ENCODE measurements at regions not wholly inside any gene's neighbourhood (a gene's known extent, or its start where the extent isn't known, plus 50 kb on each side); places are given as distances from the start of the nearest gene placed in this dataset.

DNA sequence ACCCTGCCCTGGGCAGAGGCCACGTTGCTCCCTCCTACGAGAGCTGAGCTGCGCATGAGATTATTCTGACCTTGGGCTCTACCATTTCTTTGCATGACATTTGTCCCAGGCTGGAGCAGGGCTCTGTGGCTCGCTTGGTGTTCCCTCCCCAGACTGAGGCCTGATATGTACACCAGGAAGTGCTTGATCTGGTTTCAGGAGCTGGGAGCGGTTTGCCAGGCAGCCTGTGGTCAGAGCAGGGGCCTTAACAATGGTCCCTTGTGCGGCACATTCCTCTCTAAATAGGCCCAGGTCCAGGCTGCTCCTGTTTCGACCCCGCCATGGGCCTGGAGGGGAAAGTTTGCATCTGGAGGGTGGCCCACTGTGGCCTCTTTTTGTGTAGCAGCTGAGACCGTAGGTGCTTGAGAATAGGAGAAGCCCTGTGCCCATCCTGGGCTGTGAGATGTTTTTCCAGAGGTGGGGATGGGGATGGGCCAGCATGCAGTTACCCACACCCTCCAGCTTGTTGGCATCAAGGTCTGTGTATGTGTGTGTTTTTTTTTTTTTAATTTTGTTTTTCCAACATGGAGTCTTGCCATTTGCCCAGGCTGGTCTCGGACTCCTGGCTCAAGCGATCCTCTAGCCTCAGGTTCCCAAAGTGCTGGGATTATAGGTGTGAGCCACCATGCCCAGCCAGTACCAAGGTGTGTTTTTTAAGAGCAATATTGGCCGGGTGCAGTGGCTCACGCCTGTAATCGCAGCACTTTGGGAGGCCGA is 253.9 kb downstream of the SEC14L1 start:
- DNase-seq (ENCODE audit: low read depth in 2 of 2), result no peak

DNA sequence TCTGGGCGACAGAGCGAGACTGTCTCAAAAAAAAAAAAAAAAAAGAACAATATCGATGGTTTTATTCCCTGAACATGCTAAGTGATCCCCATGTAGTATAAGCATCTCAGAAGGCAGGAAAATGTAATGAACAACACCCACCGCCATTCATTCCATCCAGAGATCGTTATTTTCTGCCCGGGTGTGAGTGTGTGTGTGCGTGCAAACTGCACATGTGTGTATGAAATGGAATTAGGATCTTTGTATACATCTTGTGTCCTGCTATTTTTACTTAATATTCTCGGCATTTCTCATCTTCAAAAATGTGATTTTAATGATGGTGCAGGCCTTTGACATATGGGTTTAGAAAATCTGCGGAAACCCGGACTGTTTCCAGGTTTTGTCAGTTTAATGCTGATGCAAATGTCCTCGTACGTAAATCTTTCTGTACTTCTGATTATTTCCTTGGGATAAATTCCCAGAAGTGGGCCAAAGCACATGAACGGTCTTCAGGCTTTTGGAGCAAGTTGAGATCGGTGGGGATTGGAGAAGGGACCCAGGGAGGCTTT is 254.8 kb downstream of the SEC14L1 start:
- DNase-seq (ENCODE audit: low read depth in 2 of 2), result peak; percentile 78 to 80

DNA sequence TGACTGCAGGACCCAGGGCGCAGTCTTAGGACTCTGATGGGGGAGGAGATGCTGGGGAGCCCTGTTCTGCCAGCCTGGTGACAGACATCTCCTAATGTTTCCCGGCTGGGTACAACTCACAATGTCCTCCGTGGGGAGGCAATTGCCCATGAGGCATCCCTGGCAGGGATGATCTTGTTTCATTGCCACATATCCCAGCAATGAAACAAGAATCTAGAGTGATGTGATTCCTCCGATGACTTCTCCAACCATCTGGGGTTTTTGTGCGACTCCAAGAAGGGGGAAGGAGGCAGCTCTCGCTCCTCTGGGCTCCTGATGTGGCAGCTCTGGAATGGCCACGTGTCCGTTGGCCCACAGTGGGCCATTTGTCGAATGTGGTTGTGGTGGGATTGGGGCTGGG is 255.8 kb downstream of the SEC14L1 start:
- peak in 1 of 2 experiments; percentile 65 for DNase-seq (ENCODE audit: low read depth in 2 of 2)

DNA sequence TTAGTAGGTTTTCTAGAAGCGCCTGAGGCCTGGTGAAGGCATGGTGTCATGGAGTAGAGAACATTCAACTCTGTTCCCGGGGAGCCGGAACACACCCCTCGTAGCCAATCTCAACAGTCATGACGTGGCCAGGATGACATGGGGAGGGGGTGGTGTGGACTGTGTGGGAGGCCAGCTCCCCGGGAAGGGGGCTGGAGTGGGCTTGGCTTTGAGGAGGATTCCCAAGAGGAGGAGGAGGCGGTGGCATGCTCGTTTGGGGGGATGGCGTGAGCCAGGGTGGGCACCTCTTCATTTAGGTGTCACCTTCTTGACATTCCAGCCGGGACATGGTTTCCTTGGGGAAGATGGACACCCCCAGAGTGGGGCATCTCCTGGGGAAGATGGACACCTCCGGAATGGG is 257.5 kb downstream of the SEC14L1 start:
- no peak for DNase-seq (ENCODE audit: low read depth in 2 of 2)

DNA sequence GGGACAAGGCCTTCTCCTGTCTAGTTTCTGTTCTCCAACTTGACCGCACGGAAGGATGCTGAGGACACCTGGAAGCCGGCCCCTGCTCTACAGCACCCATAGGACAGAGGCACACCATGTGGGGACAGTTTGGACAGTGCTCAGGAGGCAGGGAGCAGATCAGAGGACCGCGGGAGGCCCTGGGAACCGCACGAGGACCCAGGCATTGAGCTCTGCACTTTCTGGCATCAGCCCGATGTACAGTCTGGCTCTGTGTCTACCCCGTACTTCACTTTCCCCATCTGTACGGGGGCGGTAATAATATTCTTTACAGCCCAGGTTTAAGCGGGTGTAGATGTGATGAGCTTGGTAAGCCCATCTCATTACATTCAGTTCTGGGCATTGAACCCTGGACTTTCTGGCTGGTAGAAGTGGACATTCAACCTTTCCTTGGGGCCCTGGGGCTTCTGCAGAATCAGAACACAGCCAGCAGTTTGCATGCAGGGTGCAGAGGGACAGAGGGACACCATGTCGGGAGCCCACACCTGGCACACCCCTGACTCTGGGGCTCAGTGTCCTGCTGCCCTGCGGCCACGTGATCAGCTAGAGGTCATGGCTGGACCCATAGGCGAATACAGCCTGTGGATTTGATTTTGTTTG is 258.7 kb downstream of the SEC14L1 start:
- no peak for DNase-seq (ENCODE audit: low read depth in 2 of 2)

DNA sequence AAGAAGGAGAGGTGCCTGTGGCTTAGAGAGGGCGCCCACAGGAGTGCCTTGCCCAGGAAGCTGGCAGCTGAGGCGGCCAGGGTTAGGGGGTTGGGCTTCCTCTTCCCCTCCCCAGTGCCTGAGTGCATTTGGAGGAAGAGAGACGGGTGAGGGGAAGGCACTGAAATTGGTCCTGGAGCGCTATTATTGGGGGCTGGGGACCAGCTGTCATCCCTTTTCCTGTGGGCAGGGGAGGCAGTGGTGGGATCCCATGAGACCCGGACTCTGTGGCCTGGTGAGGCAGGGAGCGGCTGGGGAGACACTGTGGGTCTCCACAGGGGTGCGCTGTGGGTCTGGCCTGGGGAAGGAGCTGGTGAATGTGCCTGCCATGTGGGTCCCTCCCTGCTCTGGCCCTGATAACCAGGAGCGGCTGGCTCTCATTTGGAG is 259.7 kb downstream of the SEC14L1 start:
- no peak for DNase-seq (ENCODE audit: low read depth in 2 of 2)

DNA sequence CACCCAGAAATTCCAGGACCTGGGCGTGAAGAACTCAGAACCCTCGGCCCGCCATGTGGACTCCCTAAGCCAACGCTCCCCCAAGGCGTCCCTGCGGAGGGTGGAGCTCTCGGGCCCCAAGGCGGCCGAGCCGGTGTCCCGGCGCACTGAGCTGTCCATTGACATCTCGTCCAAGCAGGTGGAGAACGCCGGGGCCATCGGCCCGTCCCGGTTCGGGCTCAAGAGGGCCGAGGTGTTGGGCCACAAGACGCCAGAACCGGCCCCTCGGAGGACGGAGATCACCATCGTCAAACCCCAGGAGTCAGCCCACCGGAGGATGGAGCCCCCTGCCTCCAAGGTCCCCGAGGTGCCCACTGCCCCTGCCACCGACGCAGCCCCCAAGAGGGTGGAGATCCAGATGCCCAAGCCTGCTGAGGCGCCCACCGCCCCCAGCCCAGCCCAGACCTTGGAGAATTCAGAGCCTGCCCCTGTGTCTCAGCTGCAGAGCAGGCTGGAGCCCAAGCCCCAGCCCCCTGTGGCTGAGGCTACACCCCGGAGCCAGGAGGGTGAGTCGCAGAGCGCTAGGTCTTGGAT is 261.5 kb downstream of the SEC14L1 start:
- DNase-seq (ENCODE audit: low read depth in 2 of 2), result no peak

DNA sequence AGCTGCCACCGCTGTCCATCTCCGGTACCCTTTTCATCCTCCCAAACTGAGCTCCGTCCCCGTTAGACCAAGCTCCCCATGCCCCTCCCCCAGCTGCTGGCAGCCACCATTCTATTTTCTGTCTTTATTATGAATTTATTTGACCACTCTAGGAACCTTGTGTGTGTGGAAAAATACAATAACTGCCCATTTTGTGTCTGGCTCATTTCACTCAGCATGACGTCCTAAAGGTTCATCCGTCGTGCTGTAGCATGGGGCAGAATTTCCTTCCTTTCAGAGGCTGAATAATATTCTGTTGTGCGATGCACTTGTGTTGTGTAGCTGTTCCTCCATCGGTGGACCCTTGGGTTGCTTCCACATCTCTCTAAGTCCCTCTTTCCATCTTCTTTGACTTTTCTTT is 263.1 kb downstream of the SEC14L1 start:
- DNase-seq (ENCODE audit: low read depth in 2 of 2), result no peak

DNA sequence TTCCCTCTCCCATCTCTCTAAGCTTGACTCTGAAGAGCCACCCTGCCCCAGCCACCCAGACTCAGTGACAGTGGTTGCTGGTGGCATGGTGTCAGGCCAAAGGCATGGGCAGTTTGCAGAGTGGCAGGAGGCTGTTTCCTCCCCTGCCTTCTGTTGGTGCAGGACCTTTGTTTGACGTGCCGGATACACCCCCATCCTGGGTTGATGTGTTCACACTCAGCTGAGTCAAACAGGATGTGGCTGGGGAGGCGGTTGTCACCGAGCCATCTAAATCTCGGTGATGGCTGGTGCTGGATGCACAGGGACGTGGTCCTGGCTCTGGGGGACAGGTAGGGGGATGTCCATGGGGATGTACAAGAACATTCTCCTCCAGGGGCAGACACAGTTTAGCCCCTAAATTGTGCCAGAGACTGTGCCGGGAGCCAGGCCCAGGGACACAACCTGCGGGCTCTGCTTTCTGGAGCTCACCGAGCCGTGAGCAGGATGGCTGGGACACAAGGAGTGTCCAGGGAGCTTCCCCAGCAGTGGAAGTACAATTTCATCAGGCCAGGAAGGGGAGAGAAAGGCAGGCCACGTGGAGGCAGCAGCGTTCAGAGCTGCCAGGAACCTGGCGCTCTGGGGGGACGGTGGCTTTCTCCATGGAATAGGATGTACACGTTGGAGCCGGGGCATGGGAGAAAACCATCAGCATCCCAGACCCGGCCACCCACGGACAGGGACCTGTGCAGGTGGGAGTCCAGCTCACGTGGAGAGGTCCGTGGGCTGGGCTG is 264.2 kb downstream of the SEC14L1 start:
- DNase-seq (ENCODE audit: low read depth in 2 of 2), result peak in 1 of 2 experiments; percentile 30

DNA sequence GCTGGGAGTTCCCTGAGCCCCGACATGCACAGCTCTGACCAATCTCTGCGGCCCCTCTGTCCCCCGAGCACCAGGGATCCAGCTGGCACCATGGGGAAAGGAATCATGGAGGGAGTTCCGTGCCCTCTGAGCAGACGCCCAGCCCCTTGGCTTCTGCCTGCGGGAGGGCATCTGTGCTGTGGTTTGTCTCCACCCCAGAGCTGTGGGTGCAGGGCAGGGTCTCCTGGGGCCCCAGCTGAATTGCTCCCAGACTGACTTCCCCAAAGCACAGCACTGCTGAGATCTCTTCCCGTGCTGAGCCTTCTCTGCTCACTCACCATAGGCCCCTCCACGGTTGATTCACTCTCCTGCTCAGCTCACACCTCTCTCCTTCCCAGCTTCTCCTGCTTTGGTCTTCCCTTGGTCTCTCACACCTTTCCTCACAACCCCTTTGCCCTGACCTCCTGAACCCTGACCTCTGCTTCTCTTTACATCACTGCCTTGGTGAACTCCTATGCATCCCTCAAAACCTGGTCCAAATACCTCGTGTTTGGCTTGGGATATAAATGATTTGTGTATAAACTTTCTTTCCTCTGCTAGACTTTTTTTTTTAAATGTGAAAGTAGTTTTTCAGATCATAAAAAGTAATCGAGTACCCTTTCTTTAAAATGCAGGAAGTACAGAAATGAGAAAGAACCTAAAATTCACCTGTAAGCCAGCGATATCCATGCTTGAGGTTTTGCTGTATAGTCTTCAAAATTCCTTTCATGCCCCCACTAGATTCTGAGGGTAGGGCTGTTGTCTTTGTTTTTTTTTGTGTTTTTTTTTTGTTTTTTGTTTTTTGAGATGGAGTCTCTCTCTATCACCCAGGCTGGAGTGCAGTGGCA is 265.3 kb downstream of the SEC14L1 start:
- no peak for DNase-seq (ENCODE audit: low read depth in 2 of 2)

DNA sequence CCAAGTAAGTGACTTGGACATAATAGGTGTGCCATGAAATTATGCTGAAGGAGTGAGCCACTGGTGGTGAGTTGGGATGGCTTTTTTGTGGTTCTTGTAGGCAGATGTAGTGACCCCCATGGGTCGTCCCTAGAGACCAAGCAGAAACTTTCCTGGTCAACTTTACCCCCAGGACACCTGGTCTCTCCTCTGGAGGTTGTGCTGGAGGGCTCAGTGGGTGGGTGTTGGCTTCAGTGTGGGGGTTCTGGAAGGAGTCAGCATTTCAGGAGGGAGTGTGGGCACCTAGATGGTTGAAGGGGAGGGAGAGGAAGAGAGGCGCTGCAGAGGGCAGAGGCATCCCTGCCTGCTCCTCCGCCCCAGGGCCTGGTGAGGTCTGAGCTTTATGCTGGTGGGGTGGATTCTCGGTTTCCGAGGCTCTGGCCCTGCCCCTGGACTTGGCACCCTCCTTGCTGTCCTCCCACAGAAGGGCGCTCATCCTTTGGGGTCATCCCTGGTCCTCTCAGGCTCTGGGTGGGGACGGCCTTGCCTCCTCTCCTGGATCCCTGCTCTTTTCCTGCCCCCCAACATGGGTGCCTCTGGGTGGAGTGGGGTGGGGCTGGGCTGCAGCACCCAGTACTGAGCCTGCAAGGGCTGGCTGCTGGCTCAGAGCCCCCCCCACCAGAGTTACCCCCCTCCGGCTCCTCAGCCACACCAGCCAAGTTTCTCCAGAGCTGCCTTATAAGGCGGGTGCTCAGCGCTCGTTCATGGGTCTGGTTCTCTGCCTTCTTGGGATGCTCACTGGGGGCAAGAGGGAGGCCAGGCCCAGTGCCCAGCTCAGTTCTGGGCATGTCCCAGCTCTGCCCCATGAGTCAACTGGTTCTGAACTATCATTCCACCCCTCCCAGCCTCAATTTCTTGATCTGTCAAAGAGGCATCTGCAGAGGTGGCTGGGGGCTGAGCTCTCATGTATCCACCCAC is 266.8 kb downstream of the SEC14L1 start:
- DNase-seq (ENCODE audit: low read depth in 2 of 2), result no peak

DNA sequence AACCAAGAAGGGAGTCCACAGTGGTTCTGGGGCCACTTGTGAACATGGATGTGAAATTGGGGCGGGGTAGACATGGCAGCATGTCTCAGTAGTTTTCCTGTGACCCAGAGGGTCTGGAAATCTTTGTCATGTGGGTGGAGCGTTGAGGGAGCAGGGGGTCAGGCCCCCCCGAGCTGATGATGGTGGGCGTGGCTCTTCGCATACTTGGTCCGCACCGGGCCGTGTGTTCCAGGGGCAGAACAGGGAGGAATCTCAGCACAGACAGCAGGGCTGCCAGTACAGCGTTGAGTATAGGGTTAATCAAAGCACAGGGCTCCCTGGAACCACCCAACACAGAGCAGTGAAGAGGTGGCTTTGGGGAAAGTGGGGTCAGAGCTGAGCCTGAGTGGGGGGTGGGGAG is 267.5 kb downstream of the SEC14L1 start:
- no peak for DNase-seq (ENCODE audit: low read depth in 2 of 2)

DNA sequence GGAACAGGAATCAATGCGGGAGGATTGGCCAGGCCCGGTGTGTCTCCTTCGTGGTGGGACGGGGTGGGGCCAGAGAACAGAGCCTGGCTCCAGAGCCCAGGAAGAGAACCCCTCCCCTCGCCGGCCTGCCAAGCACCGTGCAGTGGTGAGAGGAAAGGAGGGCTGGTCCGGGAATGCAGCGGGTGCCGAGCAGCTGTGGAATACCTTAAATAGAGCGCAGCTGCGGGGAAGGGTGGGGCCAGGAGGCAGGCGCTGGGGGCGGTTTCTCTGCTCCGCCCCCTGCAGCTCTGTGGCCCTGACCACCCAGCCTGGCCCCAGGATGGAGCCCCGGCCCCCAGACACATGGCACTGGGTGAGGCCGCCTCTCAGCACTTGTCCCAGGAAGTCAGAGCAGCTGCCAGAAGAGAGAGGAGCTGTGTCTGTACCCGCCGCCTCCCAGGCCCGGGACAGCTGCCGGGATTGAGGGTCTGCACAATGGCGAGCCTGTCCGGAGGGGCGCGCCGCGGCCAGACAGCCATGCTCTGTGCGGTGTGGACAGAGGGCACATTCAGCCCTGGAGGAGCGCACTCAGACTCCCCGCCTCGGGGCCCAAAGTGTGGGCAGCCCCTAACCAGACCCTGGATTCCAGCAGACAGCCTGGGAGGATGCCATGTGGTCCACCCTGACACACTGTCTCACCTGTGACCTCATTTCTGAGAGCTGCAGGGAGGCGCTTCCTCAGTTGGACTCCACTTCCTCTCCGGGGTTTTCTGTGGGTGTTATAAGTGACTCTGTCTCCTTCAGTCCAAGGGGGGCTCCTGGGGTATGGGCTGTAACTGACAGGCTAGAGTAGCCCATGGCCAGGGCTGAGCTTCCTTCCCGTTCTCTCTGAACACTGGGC is 268.8 kb downstream of the SEC14L1 start:
- peak in 1 of 2 experiments; percentile 63 for DNase-seq (ENCODE audit: low read depth in 2 of 2)

DNA sequence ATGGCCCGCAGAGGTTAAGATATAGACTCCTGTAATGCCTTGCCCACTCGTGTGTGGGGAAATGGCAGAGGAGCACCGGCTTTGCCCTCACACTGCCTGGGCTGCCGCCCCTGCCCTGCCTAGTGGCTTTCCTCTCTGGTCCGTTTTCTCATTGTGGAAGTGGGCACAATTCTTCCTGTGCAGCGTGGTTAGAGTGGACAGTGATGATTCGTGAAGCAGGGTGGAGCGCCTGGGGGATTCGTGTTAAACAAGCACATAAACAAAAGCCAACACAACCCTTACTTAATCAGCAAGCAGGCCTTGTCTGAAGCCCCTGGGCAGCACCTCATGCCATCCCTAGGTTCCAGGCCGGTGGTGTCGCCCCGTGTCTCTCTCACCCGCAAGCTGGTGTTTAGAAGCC is 269.7 kb downstream of the SEC14L1 start:
- no peak for DNase-seq (ENCODE audit: low read depth in 2 of 2)

DNA sequence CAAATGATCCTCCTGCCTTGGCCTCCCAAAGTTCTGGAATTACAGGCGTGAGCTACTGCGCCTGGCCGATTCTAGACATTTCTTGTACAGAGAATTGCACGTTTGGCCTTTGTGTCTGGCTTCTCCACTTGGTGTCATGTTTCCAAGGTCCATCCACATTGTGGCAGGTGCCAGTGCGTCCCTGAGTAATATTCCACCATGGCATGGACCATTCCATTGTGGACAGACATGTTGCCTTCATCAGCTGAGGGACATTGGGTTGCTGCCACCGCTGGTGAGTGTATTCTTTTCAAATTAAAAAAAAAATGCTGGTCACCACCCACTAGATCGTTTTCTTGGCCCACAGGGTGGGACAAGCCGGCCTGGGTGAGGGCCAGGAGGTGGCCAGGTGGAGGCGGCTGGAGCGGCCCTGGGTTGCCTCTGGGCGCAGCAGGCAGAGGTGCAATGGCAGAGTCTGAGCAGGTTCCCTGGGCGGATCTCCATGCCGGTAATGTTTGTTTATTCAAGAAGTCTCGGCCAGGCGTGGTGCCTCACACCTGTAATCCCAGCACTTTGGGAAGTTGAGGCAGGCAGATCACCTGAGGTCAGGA is 274.1 kb downstream of the SEC14L1 start:
- no peak for DNase-seq (ENCODE audit: low read depth in 2 of 2)

DNA sequence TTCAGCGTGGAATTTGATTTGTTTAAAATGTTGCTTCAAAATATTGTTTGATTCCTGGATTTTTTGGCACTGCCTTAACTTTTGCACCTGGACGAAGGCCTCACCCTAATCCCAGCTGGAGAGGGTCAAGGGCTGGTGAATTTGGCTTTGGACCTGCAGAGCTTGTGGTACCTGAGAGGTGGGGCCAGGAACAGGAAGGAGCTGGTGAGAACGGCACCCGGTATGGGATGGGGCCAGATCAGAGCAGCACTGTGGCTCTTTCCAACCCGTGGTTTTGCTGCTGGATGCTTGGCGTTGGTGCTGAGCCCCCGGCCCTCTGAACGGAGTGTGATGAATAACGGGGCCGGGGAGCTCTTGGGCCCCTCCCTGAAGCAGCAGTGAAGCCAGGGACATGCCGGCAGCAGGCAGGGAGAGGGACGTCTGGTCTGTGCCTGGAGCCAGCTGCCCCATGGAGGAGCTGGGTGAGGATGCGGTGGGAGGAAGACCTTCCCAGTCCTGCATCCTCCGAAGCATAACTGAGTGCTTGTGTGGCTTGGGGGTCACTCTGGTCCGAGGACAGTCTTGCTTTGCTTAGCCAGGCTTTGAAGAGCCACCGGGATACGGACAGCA is 275.4 kb downstream of the SEC14L1 start:
- DNase-seq (ENCODE audit: low read depth in 2 of 2), result no peak

DNA sequence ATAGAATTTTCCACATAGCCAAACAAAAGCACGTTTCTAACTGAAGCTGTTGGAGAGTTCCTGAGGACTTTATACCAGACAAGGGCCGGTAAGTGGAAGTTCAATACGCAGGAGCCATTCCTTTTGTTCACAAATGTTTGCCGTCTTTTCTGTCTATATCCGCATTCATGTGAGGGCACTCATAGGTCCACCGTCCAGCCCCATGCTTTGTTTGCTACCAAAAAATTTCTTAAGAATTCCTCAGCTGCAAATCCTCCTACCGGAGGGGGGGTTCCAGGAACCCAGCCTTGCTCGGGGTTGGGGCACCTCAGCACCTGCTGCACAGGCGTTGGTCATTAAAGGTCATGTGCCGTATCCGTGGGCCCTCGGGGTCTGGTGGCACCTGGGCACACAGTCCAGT is 276.8 kb downstream of the SEC14L1 start:
- no peak for DNase-seq (ENCODE audit: low read depth in 2 of 2)

DNA sequence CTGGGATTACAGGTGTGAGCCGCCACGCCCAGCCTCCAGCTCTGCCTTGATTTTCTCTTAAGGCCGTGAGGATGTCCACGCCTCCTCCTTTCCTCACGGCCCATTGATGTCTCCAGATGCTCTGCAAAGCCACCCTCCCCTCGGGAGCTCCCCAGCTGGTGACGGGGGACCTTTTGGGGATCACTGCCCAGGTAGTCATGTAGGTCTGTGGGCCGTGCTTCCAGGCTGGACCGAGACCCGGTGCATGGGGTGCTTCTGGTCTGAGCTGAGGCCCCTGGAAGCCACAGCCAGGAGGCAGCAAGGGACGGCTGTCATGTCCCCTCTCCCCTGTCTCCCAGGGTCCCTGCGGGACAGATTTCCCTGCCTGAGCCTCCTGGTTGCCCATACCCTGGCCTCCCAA is 277.8 kb downstream of the SEC14L1 start:
- no peak for DNase-seq (ENCODE audit: low read depth in 2 of 2)

Data from fibroblast of skin of left quadriceps (primary cell).